ENCODE measurements at regions not wholly inside any gene's neighbourhood (a gene's known extent, or its start where the extent isn't known, plus 50 kb on each side); places are given as distances from the start of the nearest gene placed in this dataset.

GRCh38 chr4:33551244-33551643, 2693.1 kb downstream of the ARAP2 start:
- DNase-seq, result no peak
- Mint-ChIP-seq H3K9me3 (ENCODE audit: low read depth, unreplicated experiment) (peaks cover 18% of the 10 kb centered on the region), H3K27ac (ENCODE audit: unreplicated experiment) (no peak overlapping the region), H3K4me1 (ENCODE audit: low read depth, unreplicated experiment) (no peaks in the 10 kb centered on the region), H3K36me3 (ENCODE audit: insufficient read depth, unreplicated experiment) (no peaks in the 10 kb centered on the region), H3K27me3 (ENCODE audit: unreplicated experiment) (no peaks in the 10 kb centered on the region), H3K4me3 (ENCODE audit: low read depth, unreplicated experiment) (no peak overlapping the region)
- CTCF ChIA-PET, result no interaction called here
- no peak for TF ChIP-seq CTCF (IDR thresholded peaks at IDR 0.05; ENCODE audit: unreplicated experiment)
- intact Hi-C loops (cut with micrococcal nuclease; ENCODE audit: unreplicated experiment), result no loop called here
- no TSS peak for BruUV-seq (replicated peaks)

DNA sequence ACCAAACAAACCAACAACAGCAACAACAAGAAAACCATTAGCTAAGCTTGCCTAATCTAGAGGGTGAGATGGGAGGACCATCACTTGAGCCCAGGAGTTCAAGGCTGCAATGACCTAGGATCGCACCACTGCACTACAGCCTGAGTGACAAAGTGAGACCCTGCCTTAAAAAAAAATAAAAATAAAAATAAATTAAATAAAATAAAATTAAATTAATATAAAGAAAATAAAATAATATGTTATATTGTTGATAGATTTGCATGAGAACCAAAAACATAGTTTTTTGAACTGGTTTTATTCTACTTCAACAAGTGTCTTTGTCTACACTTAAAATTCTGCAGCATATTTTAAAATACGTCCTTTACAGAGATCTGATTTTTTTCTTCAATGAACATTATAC, 2683.1 kb downstream of the ARAP2 start:
- BruUV-seq (replicated peaks), result no TSS peak
- Mint-ChIP-seq H3K9me3 (ENCODE audit: low read depth, unreplicated experiment) (no peaks in the 10 kb centered on the region), H3K4me1 (ENCODE audit: low read depth, unreplicated experiment) (no peaks in the 10 kb centered on the region), H3K27ac (ENCODE audit: unreplicated experiment) (no peak overlapping the region), H3K4me3 (ENCODE audit: low read depth, unreplicated experiment) (no peak overlapping the region), H3K27me3 (ENCODE audit: unreplicated experiment) (no peaks in the 10 kb centered on the region), H3K36me3 (ENCODE audit: insufficient read depth, unreplicated experiment) (no peaks in the 10 kb centered on the region)
- intact Hi-C loops (cut with micrococcal nuclease; ENCODE audit: unreplicated experiment), result no loop called here
- no peak for TF ChIP-seq CTCF (IDR thresholded peaks at IDR 0.05; ENCODE audit: unreplicated experiment)
- CTCF ChIA-PET, result no interaction called here
- DNase-seq, result no peak

GRCh38 chr4:33566649-33567048, 2677.7 kb downstream of the ARAP2 start:
- no peaks in the 10 kb centered on the region for H3K9me3 Mint-ChIP-seq (ENCODE audit: low read depth, unreplicated experiment)

GRCh38 chr4:33577791-33578190, 2666.5 kb downstream of the ARAP2 start:
- DNase-seq, result no peak
- Mint-ChIP-seq H3K27me3 (ENCODE audit: unreplicated experiment) (no peaks in the 10 kb centered on the region), H3K4me3 (ENCODE audit: low read depth, unreplicated experiment) (no peak overlapping the region), H3K36me3 (ENCODE audit: insufficient read depth, unreplicated experiment) (no peaks in the 10 kb centered on the region), H3K9me3 (ENCODE audit: low read depth, unreplicated experiment) (peaks cover 3% of the 10 kb centered on the region), H3K27ac (ENCODE audit: unreplicated experiment) (no peak overlapping the region), H3K4me1 (ENCODE audit: low read depth, unreplicated experiment) (no peaks in the 10 kb centered on the region)
- TF ChIP-seq CTCF (IDR thresholded peaks at IDR 0.05; ENCODE audit: unreplicated experiment), result no peak
- intact Hi-C loops (cut with micrococcal nuclease; ENCODE audit: unreplicated experiment), result no loop called here
- no TSS peak for BruUV-seq (replicated peaks)
- CTCF ChIA-PET, result no interaction called here

More at GRCh38 chr4:33566649-33567048, 2677.7 kb downstream of the ARAP2 start:
- Mint-ChIP-seq H3K4me3 (ENCODE audit: low read depth, unreplicated experiment) (no peak overlapping the region), H3K36me3 (ENCODE audit: insufficient read depth, unreplicated experiment) (no peaks in the 10 kb centered on the region), H3K27me3 (ENCODE audit: unreplicated experiment) (no peaks in the 10 kb centered on the region), H3K4me1 (ENCODE audit: low read depth, unreplicated experiment) (no peaks in the 10 kb centered on the region), H3K27ac (ENCODE audit: unreplicated experiment) (no peak overlapping the region)
- DNase-seq, result no peak
- TF ChIP-seq CTCF (IDR thresholded peaks at IDR 0.05; ENCODE audit: unreplicated experiment), result no peak
- CTCF ChIA-PET, result no interaction called here
- intact Hi-C loops (cut with micrococcal nuclease; ENCODE audit: unreplicated experiment), result no loop called here
- BruUV-seq (replicated peaks), result no TSS peak

DNA sequence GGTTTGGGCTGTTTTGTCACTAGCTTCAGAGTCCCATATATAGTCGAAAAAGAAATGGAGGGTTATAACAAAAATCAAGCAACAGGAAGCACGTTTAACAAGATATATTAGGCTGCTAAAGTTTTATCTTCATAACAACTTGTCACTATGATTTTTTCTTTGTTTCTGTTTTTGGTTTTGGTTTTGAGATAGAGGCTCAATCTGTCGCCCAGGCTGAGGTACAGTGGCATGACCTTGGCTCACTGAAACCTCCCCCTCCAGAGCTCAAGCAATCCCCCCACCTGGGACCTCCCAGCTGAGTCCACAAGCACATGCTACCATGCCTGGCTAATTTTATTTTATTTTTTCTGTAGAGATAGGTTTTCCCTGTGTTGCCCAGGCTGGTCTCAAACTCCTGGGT, 2664.4 kb downstream of the ARAP2 start:
- Mint-ChIP-seq H3K9me3 (ENCODE audit: low read depth, unreplicated experiment) (peaks cover 3% of the 10 kb centered on the region), H3K4me3 (ENCODE audit: low read depth, unreplicated experiment) (no peak overlapping the region), H3K27ac (ENCODE audit: unreplicated experiment) (no peak overlapping the region), H3K27me3 (ENCODE audit: unreplicated experiment) (no peaks in the 10 kb centered on the region), H3K36me3 (ENCODE audit: insufficient read depth, unreplicated experiment) (no peaks in the 10 kb centered on the region), H3K4me1 (ENCODE audit: low read depth, unreplicated experiment) (no peaks in the 10 kb centered on the region)
- no TSS peak for BruUV-seq (replicated peaks)
- CTCF ChIA-PET, result no interaction called here
- intact Hi-C loops (cut with micrococcal nuclease; ENCODE audit: unreplicated experiment), result no loop called here
- TF ChIP-seq CTCF (IDR thresholded peaks at IDR 0.05; ENCODE audit: unreplicated experiment), result no peak
- DNase-seq, result no peak

Data from Calu3 (cell line).